ENCODE measurements at regions not wholly inside any gene's neighbourhood (a gene's known extent, or its start where the extent isn't known, plus 50 kb on each side); places are given as distances from the start of the nearest gene placed in this dataset.

DNA sequence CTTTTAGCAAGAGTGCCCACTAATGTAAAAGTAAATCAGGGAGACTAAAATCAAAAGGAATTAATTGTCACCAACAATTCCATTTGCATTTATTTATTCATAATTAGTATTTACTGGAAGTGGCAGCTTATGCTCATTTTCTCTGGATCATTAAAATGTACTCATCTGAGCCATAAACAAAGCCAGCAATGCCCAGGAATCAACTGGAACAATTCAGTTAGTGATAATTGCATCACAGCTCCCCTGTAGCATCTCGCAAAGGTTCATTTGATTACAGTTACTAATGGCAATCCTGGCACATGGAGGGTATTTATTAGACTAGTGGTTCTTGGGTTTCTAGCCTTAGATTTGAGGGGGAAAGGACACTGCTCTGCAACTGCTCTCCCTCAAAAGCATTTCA, 92.7 kb upstream of the C1orf21 start:
- no peak for DNase-seq (ENCODE audit: extremely low spot score, unreplicated experiment)
- Mint-ChIP-seq H3K27ac (no peak overlapping the region), H3K36me3 (peaks cover 5% of the 10 kb centered on the region), H3K27me3 (peaks cover 9% of the 10 kb centered on the region), H3K4me1 (ENCODE audit: unreplicated experiment) (peaks cover 5% of the 10 kb centered on the region), H3K4me3 (no peak overlapping the region), H3K9me3 (peaks cover 16% of the 10 kb centered on the region)
- TF ChIP-seq, protein P1, sequence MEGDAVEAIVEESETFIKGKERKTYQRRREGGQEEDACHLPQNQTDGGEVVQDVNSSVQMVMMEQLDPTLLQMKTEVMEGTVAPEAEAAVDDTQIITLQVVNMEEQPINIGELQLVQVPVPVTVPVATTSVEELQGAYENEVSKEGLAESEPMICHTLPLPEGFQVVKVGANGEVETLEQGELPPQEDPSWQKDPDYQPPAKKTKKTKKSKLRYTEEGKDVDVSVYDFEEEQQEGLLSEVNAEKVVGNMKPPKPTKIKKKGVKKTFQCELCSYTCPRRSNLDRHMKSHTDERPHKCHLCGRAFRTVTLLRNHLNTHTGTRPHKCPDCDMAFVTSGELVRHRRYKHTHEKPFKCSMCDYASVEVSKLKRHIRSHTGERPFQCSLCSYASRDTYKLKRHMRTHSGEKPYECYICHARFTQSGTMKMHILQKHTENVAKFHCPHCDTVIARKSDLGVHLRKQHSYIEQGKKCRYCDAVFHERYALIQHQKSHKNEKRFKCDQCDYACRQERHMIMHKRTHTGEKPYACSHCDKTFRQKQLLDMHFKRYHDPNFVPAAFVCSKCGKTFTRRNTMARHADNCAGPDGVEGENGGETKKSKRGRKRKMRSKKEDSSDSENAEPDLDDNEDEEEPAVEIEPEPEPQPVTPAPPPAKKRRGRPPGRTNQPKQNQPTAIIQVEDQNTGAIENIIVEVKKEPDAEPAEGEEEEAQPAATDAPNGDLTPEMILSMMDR (conservative IDR thresholded peaks at IDR 0.05) = no peak

DNA sequence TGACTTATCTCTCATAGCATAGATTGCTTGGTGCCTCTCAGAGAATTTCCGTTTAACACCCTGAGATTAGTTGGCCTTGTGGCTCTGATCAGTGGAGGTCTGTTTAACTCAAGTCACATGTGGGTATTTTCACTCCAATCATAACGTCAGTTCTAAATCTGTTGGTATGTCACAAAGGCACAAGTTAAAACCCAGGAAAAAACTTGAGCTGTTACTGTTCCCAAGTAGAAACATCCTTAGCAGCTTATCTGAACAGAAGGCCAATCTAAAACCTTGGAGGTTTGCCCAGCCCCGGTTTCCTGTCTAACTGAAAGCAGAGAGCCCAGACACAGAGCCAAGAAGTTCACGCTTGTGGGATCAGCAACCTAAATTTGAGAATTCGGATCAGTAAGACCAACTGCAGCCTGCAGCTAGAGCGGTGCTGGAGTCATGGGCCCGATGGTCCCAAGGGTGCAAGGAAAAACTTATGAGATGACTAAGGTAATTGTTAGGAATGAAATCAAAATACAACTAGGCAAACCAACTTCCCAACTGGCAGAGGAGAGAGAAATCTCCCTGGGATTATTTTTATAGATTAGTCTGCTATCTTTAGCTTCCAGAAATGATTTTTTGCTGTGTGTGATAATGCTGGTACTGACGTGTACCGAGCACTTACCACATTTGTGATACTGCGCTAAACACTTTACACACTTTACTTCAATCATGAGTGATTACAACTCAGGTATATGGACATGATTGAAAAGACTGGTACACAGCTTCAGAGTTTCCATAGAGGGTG, 90.2 kb upstream of the C1orf21 start:
- TF ChIP-seq, protein P1 (conservative IDR thresholded peaks at IDR 0.05) = no peak
- H3K4me3 Mint-ChIP-seq = no peak overlapping the region
- no peak overlapping the region for H3K27ac Mint-ChIP-seq
- H3K36me3 Mint-ChIP-seq = peaks cover 5% of the 10 kb centered on the region
- peaks cover 6% of the 10 kb centered on the region for H3K9me3 Mint-ChIP-seq
- peaks cover 5% of the 10 kb centered on the region for H3K4me1 Mint-ChIP-seq (ENCODE audit: unreplicated experiment)
- H3K27me3 Mint-ChIP-seq = peaks cover 10% of the 10 kb centered on the region
- DNase-seq (ENCODE audit: extremely low spot score, unreplicated experiment) = no peak

DNA sequence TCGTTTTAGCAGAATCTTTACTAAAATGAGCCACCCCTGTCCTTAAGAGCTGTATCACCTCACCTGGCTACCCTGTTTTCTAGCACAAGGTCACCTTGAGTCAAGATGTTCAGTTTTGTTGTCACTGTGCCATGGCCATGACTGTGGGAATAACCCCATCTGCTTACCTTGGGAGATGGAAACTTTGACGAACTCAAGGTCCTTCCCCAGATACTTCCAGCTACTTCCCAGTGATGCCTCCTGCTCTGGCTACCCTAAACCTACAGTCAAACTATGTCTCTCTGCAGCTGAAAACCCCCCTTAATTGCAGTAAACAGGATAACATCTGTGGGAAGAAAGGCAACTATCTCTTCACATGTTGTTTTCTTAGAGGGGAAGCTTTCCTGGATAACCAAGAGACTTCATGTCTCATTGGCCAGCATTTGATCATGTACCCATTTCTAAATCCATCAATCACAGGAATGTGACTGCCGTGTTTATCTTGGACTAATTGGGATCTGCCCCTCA, 89.5 kb upstream of the C1orf21 start:
- peaks cover 5% of the 10 kb centered on the region for H3K4me1 Mint-ChIP-seq (ENCODE audit: unreplicated experiment)
- H3K27ac Mint-ChIP-seq = no peak overlapping the region
- TF ChIP-seq, protein P1 (conservative IDR thresholded peaks at IDR 0.05) = no peak
- peaks cover under 1% of the 10 kb centered on the region for H3K9me3 Mint-ChIP-seq
- peaks cover under 1% of the 10 kb centered on the region for H3K36me3 Mint-ChIP-seq
- H3K4me3 Mint-ChIP-seq = no peak overlapping the region
- peaks cover 10% of the 10 kb centered on the region for H3K27me3 Mint-ChIP-seq
- DNase-seq (ENCODE audit: extremely low spot score, unreplicated experiment) = no peak

DNA sequence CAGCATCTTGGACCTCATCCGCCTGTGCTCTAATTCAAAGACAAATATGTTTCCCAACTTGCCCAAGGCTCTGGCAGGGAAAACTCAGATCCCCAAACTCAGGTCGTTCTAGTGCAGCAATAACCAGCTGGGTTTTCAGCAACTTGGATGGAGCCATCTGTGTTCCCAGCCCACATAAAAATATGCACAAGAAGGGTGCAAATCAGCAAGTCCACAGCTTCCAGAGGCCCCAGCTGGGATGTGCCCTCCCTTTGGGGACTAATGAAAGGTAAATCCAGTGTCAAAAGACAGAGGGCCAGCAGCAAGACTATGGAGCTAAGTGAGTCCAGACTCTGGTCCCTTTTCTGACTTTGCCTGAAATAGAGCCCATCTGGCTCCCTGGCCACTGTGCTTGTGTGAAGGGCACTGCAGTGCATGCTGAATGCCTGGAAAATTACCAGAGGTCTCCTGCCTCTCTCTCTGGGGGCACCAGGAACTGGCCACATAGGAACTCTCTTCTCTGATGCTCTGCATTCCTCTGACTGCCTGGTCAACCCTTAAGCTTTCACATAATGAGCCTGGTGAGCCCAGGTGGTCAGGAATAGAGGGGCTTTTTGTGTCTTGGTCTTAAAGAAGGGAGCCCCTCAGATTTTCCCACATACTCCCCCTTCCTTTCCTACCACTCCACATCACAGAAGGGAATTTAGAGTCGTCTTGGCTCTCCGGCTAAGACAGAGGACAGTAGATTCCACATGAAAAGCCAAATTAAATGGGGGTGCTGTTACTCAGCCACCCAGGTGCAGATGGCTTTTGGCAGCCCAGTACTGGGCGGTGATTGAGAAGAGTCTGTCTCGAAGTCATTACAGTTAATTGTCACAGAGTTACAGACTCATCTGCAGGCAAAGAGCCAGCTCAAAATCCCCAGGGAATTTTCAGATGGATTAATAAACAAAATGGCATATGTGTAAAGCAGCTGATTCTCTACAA, 88.1 kb upstream of the C1orf21 start:
- H3K27ac Mint-ChIP-seq = no peak overlapping the region
- no peak for DNase-seq (ENCODE audit: extremely low spot score, unreplicated experiment)

DNA sequence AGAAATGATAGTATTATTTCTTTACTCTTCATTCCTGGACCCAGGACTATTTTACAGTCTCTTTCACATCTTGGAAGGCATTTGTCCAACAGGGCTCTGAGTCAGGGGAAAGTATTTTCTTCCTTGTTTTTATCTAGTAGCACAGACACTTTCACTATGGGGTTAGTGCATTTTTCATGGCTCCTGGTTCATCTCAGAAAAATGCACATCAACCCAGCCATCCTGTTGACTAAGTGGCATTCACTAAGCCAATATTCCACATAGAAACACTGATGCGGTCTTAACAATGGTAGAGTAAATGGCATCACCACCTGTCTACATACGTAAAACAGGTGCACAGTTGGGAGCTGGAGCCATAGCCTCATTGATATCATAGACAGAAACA, 87.4 kb upstream of the C1orf21 start:
- no peak for DNase-seq (ENCODE audit: extremely low spot score, unreplicated experiment)

More for the DNA sequence above, 88.1 kb upstream of the C1orf21 start:
- TF ChIP-seq, protein P1 (conservative IDR thresholded peaks at IDR 0.05) = no peak
- Mint-ChIP-seq H3K36me3 (no peaks in the 10 kb centered on the region), H3K9me3 (no peaks in the 10 kb centered on the region), H3K27me3 (peaks cover 10% of the 10 kb centered on the region), H3K4me1 (ENCODE audit: unreplicated experiment) (peaks cover 5% of the 10 kb centered on the region), H3K4me3 (no peak overlapping the region)

More for the DNA sequence above, 87.4 kb upstream of the C1orf21 start:
- no peaks in the 10 kb centered on the region for H3K9me3 Mint-ChIP-seq
- H3K27me3 Mint-ChIP-seq = peaks cover 8% of the 10 kb centered on the region
- no peaks in the 10 kb centered on the region for H3K36me3 Mint-ChIP-seq
- H3K4me3 Mint-ChIP-seq = no peak overlapping the region
- no peak overlapping the region for H3K27ac Mint-ChIP-seq
- TF ChIP-seq, protein P1 (conservative IDR thresholded peaks at IDR 0.05) = no peak
- H3K4me1 Mint-ChIP-seq (ENCODE audit: unreplicated experiment) = peaks cover 5% of the 10 kb centered on the region
